ENCODE measurements at regions not wholly inside any gene's neighbourhood (a gene's known extent, or its start where the extent isn't known, plus 50 kb on each side); places are given as distances from the start of the nearest gene placed in this dataset.
"Not testable (repeated sequence)": the region's sequence is repeated elsewhere in the genome, so short reads cannot be mapped to it uniquely, and the experiment has no call there.

- no peak for DNase-seq (ENCODE audit: low read depth)
Observed at GRCh38 chr20:56689318-56689717, 60.2 kb downstream of the TFAP2C start.

GRCh38 chr20:56689852-56690485 is 60.9 kb downstream of the TFAP2C start:
- no peak for DNase-seq (ENCODE audit: low read depth)

- no peak for DNase-seq (ENCODE audit: low read depth)
Observed at GRCh38 chr20:56690531-56691175, 61.5 kb downstream of the TFAP2C start.

- DNase-seq (ENCODE audit: low read depth), result no peak
Observed at GRCh38 chr20:56691325-56691998, 62.4 kb downstream of the TFAP2C start.

- DNase-seq (ENCODE audit: low read depth), result no peak
Observed at GRCh38 chr20:56693217-56693616, 64.1 kb downstream of the TFAP2C start.

- DNase-seq (ENCODE audit: low read depth), result no peak
Observed at GRCh38 chr20:56697476-56697875, 68.4 kb downstream of the TFAP2C start.

- DNase-seq (ENCODE audit: low read depth), result no peak
Observed at GRCh38 chr20:56698297-56698696, 69.2 kb downstream of the TFAP2C start.

- DNase-seq (ENCODE audit: low read depth), result no peak
Observed at GRCh38 chr20:56698749-56699148, 69.6 kb downstream of the TFAP2C start.

- DNase-seq (ENCODE audit: low read depth), result no peak
Observed at GRCh38 chr20:56702931-56703840, 74.1 kb downstream of the TFAP2C start.

GRCh38 chr20:56706867-56707360 is 77.8 kb downstream of the TFAP2C start:
- no peak for DNase-seq (ENCODE audit: low read depth)

- DNase-seq (ENCODE audit: low read depth), result no peak
Observed at GRCh38 chr20:56708991-56709390, 79.9 kb downstream of the TFAP2C start.

GRCh38 chr20:56710125-56710524 is 81.0 kb downstream of the TFAP2C start:
- DNase-seq (ENCODE audit: low read depth), result no peak

- DNase-seq (ENCODE audit: low read depth), result not testable (repeated sequence)
Observed at GRCh38 chr20:56710577-56710976, 81.5 kb downstream of the TFAP2C start.

- DNase-seq (ENCODE audit: low read depth), result no peak
Observed at GRCh38 chr20:56711018-56711417, 81.9 kb downstream of the TFAP2C start.

GRCh38 chr20:56715309-56715708 is 86.2 kb downstream of the TFAP2C start:
- DNase-seq (ENCODE audit: low read depth), result no peak

- no peak for DNase-seq (ENCODE audit: low read depth)
Observed at GRCh38 chr20:56715902-56716519, 86.9 kb downstream of the TFAP2C start.

- no peak for DNase-seq (ENCODE audit: low read depth)
Observed at GRCh38 chr20:56716806-56717205, 87.7 kb downstream of the TFAP2C start.

- no peak for DNase-seq (ENCODE audit: low read depth)
Observed at GRCh38 chr20:56718816-56719215, 89.7 kb downstream of the TFAP2C start.

- no peak for DNase-seq (ENCODE audit: low read depth)
Observed at GRCh38 chr20:56720620-56721213, 91.6 kb downstream of the TFAP2C start.

GRCh38 chr20:56722042-56722441 is 92.9 kb downstream of the TFAP2C start:
- no peak for DNase-seq (ENCODE audit: low read depth)

- no peak for DNase-seq (ENCODE audit: low read depth)
Observed at GRCh38 chr20:56723331-56723730, 94.2 kb downstream of the TFAP2C start.
